GM23338 (cell line): ENCODE measurements at regions not wholly inside any gene's neighbourhood (a gene's known extent, or its start where the extent isn't known, plus 50 kb on each side); places are given as distances from the start of the nearest gene placed in this dataset.

Source experiments
- CREB1 ChIP-seq: fragments of 250-450 bp; sonication (Bioruptor Pico); IDR thresholded peaks from 2 replicates; pipeline ENCODE4 v1.5.0; 2020; ENCODE audit warnings: low read depth, mild to moderate bottlenecking, moderate library complexity
- EZH2 ChIP-seq: fragments of 200-600 bp; sonication (generic); IDR thresholded peaks from one replicate; pipeline ENCODE4 v1.8.0; 2017; ENCODE audit warnings: antibody characterized with exemption, mild to moderate bottlenecking, low read depth; ENCODE audit not compliant: unreplicated experiment
- EZH2phosphoT487 ChIP-seq: fragments of 200-600 bp; sonication (generic); IDR thresholded peaks from one replicate; pipeline ENCODE4 v1.8.1; 2018; ENCODE audit warnings: antibody characterized with exemption; ENCODE audit not compliant: unreplicated experiment
- JUNB ChIP-seq: IDR thresholded peaks from one replicate; pipeline ENCODE4 v1.6.1; 2016; ENCODE audit warnings: antibody characterized with exemption; ENCODE audit not compliant: unreplicated experiment
- NANOG ChIP-seq: IDR thresholded peaks from 2 replicates; pipeline ENCODE4 v1.6.1; 2016; ENCODE audit warnings: antibody characterized with exemption, borderline replicate concordance
- POLR2AphosphoS5 ChIP-seq: IDR thresholded peaks from 2 replicates; pipeline ENCODE4 v1.6.1; 2016; ENCODE audit warnings: antibody characterized with exemption, low read depth
- STAT1 ChIP-seq: IDR thresholded peaks from one replicate; pipeline ENCODE4 v1.6.1; 2016; ENCODE audit warnings: antibody characterized with exemption; ENCODE audit not compliant: unreplicated experiment
- ZNF114 ChIP-seq: fragments of 250-450 bp; sonication (Bioruptor Pico); IDR thresholded peaks from 2 replicates; pipeline ENCODE4 v1.5.0; 2020; ENCODE audit warnings: mild to moderate bottlenecking, moderate library complexity
- ZNF331 ChIP-seq: fragments of 250-450 bp; sonication (Bioruptor Pico); IDR thresholded peaks from 2 replicates; pipeline ENCODE4 v1.5.0; 2020; ENCODE audit warnings: low read depth, mild to moderate bottlenecking, moderate library complexity
- TF ChIP-seq, protein P1 (sequence below), 2 experiments: fragments of 200-600 bp in 1 of 2; sonication (generic) in 1 of 2; conservative IDR thresholded peaks; 2 replicates each; pipeline versions ENCODE4 v1.5.1 to v1.6.1; 2016 to 2017; ENCODE audit warnings: antibody characterized with exemption in 2 of 2, low read depth in 2 of 2, mild to moderate bottlenecking in 2 of 2, moderate library complexity in 1 of 2
- TF ChIP-seq, protein P2 (sequence below): IDR thresholded peaks from one replicate; pipeline ENCODE4 v1.6.1; 2018; ENCODE audit warnings: antibody characterized with exemption; ENCODE audit not compliant: unreplicated experiment
- TF ChIP-seq, protein P3 (sequence below): IDR thresholded peaks from 2 replicates; pipeline ENCODE4 v1.6.1; 2016; ENCODE audit warnings: antibody characterized with exemption
- TF ChIP-seq, protein P4 (sequence below): fragments of 250-450 bp; sonication (Bioruptor Pico); IDR thresholded peaks from 2 replicates; pipeline ENCODE4 v1.5.0; 2020; ENCODE audit warnings: mild to moderate bottlenecking, moderate library complexity

DNA sequence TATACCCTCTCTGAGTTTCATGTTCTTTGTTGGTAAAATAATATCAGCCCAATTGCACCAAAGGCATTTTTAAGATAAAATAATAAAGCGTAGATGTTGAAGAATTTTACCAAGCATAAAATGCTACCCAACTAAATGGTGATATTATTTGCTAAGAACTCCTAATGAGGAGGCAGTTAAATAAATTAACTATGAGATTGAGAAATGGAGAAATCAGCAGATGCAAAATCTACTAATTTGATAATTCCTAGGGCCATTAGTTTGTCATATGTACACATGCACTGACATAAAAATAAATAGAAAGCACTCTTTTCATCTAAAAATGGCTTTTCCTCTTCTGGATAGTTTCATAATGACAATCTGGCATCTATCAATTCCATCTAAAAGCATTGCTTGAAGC lies 681.5 kb upstream of the FAM98A start:
- no peak for TF ChIP-seq EZH2
- no peak for TF ChIP-seq NANOG
- no peak for TF ChIP-seq POLR2AphosphoS5
- TF ChIP-seq, protein P1, sequence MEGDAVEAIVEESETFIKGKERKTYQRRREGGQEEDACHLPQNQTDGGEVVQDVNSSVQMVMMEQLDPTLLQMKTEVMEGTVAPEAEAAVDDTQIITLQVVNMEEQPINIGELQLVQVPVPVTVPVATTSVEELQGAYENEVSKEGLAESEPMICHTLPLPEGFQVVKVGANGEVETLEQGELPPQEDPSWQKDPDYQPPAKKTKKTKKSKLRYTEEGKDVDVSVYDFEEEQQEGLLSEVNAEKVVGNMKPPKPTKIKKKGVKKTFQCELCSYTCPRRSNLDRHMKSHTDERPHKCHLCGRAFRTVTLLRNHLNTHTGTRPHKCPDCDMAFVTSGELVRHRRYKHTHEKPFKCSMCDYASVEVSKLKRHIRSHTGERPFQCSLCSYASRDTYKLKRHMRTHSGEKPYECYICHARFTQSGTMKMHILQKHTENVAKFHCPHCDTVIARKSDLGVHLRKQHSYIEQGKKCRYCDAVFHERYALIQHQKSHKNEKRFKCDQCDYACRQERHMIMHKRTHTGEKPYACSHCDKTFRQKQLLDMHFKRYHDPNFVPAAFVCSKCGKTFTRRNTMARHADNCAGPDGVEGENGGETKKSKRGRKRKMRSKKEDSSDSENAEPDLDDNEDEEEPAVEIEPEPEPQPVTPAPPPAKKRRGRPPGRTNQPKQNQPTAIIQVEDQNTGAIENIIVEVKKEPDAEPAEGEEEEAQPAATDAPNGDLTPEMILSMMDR (conservative IDR thresholded peaks at IDR 0.05; ENCODE audit: low read depth in 2 of 2): no peak
- TF ChIP-seq, protein P2, sequence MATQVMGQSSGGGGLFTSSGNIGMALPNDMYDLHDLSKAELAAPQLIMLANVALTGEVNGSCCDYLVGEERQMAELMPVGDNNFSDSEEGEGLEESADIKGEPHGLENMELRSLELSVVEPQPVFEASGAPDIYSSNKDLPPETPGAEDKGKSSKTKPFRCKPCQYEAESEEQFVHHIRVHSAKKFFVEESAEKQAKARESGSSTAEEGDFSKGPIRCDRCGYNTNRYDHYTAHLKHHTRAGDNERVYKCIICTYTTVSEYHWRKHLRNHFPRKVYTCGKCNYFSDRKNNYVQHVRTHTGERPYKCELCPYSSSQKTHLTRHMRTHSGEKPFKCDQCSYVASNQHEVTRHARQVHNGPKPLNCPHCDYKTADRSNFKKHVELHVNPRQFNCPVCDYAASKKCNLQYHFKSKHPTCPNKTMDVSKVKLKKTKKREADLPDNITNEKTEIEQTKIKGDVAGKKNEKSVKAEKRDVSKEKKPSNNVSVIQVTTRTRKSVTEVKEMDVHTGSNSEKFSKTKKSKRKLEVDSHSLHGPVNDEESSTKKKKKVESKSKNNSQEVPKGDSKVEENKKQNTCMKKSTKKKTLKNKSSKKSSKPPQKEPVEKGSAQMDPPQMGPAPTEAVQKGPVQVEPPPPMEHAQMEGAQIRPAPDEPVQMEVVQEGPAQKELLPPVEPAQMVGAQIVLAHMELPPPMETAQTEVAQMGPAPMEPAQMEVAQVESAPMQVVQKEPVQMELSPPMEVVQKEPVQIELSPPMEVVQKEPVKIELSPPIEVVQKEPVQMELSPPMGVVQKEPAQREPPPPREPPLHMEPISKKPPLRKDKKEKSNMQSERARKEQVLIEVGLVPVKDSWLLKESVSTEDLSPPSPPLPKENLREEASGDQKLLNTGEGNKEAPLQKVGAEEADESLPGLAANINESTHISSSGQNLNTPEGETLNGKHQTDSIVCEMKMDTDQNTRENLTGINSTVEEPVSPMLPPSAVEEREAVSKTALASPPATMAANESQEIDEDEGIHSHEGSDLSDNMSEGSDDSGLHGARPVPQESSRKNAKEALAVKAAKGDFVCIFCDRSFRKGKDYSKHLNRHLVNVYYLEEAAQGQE: no peak
- no peak for TF ChIP-seq EZH2phosphoT487
- no peak for TF ChIP-seq CREB1 (CRISPR knock-in tag)
- no peak for TF ChIP-seq ZNF331
- no peak for TF ChIP-seq JUNB
- TF ChIP-seq ZNF114 (CRISPR knock-in tag): no peak
- no peak for TF ChIP-seq STAT1
- TF ChIP-seq, protein P3, sequence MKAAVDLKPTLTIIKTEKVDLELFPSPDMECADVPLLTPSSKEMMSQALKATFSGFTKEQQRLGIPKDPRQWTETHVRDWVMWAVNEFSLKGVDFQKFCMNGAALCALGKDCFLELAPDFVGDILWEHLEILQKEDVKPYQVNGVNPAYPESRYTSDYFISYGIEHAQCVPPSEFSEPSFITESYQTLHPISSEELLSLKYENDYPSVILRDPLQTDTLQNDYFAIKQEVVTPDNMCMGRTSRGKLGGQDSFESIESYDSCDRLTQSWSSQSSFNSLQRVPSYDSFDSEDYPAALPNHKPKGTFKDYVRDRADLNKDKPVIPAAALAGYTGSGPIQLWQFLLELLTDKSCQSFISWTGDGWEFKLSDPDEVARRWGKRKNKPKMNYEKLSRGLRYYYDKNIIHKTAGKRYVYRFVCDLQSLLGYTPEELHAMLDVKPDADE: no peak
- TF ChIP-seq, protein P4, sequence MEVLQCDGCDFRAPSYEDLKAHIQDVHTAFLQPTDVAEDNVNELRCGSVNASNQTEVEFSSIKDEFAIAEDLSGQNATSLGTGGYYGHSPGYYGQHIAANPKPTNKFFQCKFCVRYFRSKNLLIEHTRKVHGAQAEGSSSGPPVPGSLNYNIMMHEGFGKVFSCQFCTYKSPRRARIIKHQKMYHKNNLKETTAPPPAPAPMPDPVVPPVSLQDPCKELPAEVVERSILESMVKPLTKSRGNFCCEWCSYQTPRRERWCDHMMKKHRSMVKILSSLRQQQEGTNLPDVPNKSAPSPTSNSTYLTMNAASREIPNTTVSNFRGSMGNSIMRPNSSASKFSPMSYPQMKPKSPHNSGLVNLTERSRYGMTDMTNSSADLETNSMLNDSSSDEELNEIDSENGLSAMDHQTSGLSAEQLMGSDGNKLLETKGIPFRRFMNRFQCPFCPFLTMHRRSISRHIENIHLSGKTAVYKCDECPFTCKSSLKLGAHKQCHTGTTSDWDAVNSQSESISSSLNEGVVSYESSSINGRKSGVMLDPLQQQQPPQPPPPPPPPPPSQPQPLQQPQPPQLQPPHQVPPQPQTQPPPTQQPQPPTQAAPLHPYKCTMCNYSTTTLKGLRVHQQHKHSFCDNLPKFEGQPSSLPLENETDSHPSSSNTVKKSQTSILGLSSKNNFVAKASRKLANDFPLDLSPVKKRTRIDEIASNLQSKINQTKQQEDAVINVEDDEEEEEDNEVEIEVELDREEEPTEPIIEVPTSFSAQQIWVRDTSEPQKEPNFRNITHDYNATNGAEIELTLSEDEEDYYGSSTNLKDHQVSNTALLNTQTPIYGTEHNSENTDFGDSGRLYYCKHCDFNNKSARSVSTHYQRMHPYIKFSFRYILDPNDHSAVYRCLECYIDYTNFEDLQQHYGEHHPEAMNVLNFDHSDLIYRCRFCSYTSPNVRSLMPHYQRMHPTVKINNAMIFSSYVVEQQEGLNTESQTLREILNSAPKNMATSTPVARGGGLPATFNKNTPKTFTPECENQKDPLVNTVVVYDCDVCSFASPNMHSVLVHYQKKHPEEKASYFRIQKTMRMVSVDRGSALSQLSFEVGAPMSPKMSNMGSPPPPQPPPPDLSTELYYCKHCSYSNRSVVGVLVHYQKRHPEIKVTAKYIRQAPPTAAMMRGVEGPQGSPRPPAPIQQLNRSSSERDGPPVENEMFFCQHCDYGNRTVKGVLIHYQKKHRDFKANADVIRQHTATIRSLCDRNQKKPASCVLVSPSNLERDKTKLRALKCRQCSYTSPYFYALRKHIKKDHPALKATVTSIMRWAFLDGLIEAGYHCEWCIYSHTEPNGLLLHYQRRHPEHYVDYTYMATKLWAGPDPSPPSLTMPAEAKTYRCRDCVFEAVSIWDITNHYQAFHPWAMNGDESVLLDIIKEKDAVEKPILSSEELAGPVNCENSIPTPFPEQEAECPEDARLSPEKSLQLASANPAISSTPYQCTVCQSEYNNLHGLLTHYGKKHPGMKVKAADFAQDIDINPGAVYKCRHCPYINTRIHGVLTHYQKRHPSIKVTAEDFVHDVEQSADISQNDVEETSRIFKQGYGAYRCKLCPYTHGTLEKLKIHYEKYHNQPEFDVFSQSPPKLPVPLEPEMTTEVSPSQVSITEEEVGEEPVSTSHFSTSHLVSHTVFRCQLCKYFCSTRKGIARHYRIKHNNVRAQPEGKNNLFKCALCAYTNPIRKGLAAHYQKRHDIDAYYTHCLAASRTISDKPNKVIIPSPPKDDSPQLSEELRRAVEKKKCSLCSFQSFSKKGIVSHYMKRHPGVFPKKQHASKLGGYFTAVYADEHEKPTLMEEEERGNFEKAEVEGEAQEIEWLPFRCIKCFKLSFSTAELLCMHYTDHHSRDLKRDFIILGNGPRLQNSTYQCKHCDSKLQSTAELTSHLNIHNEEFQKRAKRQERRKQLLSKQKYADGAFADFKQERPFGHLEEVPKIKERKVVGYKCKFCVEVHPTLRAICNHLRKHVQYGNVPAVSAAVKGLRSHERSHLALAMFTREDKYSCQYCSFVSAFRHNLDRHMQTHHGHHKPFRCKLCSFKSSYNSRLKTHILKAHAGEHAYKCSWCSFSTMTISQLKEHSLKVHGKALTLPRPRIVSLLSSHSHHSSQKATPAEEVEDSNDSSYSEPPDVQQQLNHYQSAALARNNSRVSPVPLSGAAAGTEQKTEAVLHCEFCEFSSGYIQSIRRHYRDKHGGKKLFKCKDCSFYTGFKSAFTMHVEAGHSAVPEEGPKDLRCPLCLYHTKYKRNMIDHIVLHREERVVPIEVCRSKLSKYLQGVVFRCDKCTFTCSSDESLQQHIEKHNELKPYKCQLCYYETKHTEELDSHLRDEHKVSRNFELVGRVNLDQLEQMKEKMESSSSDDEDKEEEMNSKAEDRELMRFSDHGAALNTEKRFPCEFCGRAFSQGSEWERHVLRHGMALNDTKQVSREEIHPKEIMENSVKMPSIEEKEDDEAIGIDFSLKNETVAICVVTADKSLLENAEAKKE (CRISPR knock-in tag): no peak
